HG03521 (cell line): ENCODE measurements at regions not wholly inside any gene's neighbourhood (a gene's known extent, or its start where the extent isn't known, plus 50 kb on each side); places are given as distances from the start of the nearest gene placed in this dataset.
A peak's percentile ranks its signal among the peaks of the same experiment; 100 is the strongest.
"Not testable (repeated sequence)": the region's sequence is repeated elsewhere in the genome, so short reads cannot be mapped to it uniquely, and the experiment has no call there.

Experiments used
- ATAC-seq: cut with Tn5 transposase; IDR thresholded peaks from one replicate; pipeline ENCODE4 v1.9.1; 2021; ENCODE audit warnings: mild to moderate bottlenecking, moderate library complexity; ENCODE audit not compliant: unreplicated experiment

- peak; percentile 71 for ATAC-seq
Observed at GRCh38 chr15:69755551-69756310, 303.1 kb downstream of the RPLP1 start.

GRCh38 chr15:69756440-69756839 is 303.8 kb downstream of the RPLP1 start:
- no peak for ATAC-seq

- ATAC-seq, result no peak
Observed at GRCh38 chr15:69757186-69757585, 304.6 kb downstream of the RPLP1 start.

- ATAC-seq, result no peak
Observed at GRCh38 chr15:69758291-69758771, 305.7 kb downstream of the RPLP1 start.

GRCh38 chr15:69758810-69759790 is 306.5 kb downstream of the RPLP1 start:
- ATAC-seq, result peak; percentile 45

- no peak for ATAC-seq
Observed at GRCh38 chr15:69760258-69760845, 307.7 kb downstream of the RPLP1 start.

- peak; percentile 46 for ATAC-seq
Observed at GRCh38 chr15:69760890-69761568, 308.4 kb downstream of the RPLP1 start.

- no peak for ATAC-seq
Observed at GRCh38 chr15:69762373-69763148, 309.9 kb downstream of the RPLP1 start.

- no peak for ATAC-seq
Observed at GRCh38 chr15:69763831-69764230, 311.2 kb downstream of the RPLP1 start.

GRCh38 chr15:69766156-69766555 is 313.5 kb downstream of the RPLP1 start:
- no peak for ATAC-seq

GRCh38 chr15:69767191-69767590 is 314.6 kb downstream of the RPLP1 start:
- no peak for ATAC-seq

GRCh38 chr15:69769336-69769735 is 316.7 kb downstream of the RPLP1 start:
- ATAC-seq, result not testable (repeated sequence)

GRCh38 chr15:69774258-69774657 is 321.6 kb downstream of the RPLP1 start:
- not testable (repeated sequence) for ATAC-seq

- not testable (repeated sequence) for ATAC-seq
Observed at GRCh38 chr15:69774711-69775110, 322.1 kb downstream of the RPLP1 start.

- ATAC-seq, result no peak
Observed at GRCh38 chr15:69777356-69777755, 320.4 kb downstream of the TLE3 start.

- ATAC-seq, result no peak
Observed at GRCh38 chr15:69780374-69780773, 317.3 kb downstream of the TLE3 start.

GRCh38 chr15:69780981-69781380 is 316.7 kb downstream of the TLE3 start:
- ATAC-seq, result no peak

GRCh38 chr15:69781411-69782125 is 316.1 kb downstream of the TLE3 start:
- no peak for ATAC-seq

- ATAC-seq, result no peak
Observed at GRCh38 chr15:69782139-69782658, 315.5 kb downstream of the TLE3 start.
